T1000 (cell line): ENCODE measurements at regions not wholly inside any gene's neighbourhood (a gene's known extent, or its start where the extent isn't known, plus 50 kb on each side); places are given as distances from the start of the nearest gene placed in this dataset.

Experiments
- DNase-seq: peaks from one replicate; lab custom pipeline; 2025; ENCODE audit warnings: mixed read lengths; lab: John Stamatoyannopoulos, UW

- DNase-seq = no peak
Observed at GRCh38 chr11:32204751-32205150, 113.9 kb downstream of the RCN1 start.

- DNase-seq = no peak
Observed at GRCh38 chr11:32210556-32210955, 119.7 kb downstream of the RCN1 start.

DNA sequence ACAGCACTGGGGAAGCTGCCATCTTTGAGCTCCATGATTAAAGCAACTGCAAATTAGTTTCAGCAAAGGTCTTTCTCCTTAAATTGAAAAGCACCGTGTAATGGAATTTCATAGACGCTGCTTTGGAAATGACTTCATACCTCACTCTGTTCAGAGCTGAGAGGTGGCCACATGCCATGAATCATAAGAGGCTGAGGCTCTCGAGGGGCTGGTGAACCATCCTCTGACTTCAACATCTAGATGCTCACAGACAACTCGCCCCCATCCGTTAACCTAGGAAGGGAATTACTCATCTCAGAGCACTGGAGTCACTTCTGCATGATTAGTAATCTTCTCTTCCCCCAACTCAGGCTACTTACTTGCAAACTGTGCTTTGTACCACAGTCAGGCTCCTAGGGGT lies 122.3 kb downstream of the RCN1 start:
- peak; percentile 77 for DNase-seq

DNA sequence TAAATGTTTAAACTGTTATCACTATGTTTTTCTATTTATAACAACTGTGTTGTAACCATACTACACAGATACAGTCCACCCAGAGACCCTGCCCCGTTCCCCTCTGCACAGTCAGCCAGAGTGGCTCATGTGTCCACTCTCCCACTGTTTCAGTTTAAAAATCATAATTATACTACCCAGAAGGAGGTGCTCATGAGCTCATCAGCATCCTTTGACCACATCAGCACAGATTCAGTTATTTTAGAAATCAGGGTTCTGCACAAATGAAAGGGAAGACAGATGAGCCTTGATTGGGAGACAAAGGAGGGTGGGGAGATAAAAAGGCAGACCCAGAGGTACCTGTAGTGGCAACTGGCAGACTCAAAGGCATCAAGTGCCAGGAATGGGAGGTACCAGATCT lies 124.3 kb downstream of the RCN1 start:
- DNase-seq = no peak

GRCh38 chr11:32216749-32217148 lies 125.9 kb downstream of the RCN1 start:
- no peak for DNase-seq

DNA sequence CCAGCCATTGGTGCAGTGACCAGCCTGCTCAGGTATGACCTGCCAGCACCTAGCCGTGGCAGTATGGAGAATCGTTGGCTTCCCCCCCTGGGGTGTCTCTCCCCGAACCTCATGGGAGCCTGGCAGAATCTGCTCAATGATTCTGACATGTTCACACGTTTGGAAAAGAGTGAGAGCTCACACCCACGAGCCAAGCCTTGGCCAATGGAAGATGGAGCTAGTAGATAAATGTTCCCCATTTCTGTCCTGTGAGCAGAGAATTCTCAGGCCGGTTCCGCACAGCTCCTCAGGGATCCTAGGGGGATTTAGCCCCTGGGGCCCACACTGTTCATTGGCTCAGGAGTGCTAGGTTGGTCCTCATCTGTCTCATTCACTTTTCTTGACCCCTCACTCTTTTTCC lies 128.4 kb downstream of the RCN1 start:
- no peak for DNase-seq

GRCh38 chr11:32221476-32222032 lies 130.7 kb downstream of the RCN1 start:
- DNase-seq = no peak

DNA sequence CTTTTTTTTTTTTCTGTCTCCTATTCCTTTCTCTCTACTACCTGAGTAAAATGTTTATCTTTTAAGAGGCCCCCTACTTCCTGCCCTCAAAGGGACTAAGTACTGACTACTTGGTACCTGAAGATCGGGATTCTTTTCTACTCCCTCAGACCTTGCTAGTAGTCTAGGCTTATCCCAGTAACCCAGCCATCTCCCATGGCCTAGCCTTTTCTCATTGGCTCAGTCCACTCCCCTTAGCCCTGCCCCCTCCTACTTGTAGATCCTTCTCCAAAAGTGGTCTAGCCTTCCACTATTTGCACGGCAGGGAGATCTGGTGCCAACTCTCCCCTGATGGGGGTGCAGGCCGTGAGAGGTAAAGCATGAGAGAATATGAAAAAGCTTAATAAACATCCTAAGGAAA lies 133.7 kb downstream of the RCN1 start:
- DNase-seq = no peak

DNA sequence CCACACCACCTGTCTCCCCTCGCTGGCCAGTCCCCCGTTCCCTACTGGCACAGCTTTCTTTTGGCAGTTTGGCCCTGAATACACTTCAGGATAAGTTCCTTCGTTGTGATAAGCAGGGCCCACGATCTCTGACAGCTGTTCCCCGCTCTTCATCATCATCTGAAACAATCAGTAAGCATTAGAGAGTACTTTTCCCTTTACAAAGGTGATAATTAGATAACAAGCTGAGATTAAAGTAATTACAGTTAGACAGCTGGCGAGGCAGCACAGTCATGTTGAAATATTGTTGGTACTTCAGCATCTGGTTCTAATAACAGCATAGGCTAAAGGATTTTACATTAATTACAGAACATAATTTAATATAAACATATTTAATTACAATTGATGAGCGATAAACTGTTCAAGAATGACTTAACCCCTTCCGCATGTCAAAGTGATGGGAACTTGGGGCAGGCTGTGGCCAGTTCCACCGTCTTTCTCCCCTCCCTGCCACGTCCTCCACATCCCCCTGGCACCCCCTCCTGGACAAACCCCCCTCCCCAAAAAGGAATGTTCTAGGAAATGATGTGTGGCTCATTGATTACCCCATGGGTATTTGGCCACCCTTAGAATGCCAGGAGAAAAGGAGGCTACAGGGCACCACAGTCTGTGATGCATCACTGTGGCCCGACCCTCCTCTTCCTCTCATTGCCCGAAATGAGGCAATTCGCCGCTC lies 134.9 kb downstream of the RCN1 start:
- no peak for DNase-seq

- no peak for DNase-seq
Observed at GRCh38 chr11:32226480-32226879, 135.6 kb downstream of the RCN1 start.

GRCh38 chr11:32229576-32230240 lies 138.8 kb downstream of the RCN1 start:
- no peak for DNase-seq

- DNase-seq = no peak
Observed at GRCh38 chr11:32231909-32232493, 141.1 kb downstream of the RCN1 start.

DNA sequence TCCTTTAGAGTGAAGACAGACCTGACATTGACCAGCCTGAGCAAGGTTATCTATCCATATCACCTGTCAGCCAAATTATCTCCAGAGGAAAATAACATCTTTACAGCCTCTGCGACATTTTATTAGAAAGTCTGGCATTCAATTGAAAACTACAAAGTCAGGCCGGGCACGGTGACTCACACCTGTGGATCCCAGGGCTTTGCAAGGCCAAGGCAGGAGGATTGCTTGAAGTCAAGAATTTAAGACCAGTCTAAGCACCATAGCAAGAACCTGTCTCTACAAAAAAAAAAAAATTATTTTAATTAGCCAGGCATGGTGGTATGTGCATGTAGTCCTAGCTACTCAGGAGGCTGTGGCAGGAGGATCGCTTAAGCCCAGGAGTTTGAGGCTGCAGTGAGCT lies 141.6 kb downstream of the RCN1 start:
- no peak for DNase-seq

GRCh38 chr11:32233276-32233675 lies 142.4 kb downstream of the RCN1 start:
- no peak for DNase-seq

GRCh38 chr11:32233928-32234327 lies 143.1 kb downstream of the RCN1 start:
- DNase-seq = no peak

DNA sequence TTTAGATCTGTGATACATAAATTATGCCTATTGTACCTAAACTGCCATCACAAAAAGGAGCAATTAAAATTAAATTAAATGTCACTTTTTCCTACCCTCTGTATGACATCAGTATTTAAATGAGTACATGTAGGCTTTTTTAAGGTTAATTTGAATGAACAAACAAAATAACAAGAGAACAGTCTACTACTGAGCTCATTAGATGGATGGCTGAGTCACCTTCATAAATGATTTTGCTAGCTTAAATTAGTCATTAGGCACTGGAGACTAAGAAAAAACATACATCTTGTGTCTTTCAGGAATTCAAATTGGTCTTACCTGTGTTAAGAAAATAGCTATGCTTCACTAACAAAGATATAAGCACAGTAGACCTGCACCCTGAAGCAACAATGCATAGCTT lies 153.6 kb downstream of the RCN1 start:
- no peak for DNase-seq

DNA sequence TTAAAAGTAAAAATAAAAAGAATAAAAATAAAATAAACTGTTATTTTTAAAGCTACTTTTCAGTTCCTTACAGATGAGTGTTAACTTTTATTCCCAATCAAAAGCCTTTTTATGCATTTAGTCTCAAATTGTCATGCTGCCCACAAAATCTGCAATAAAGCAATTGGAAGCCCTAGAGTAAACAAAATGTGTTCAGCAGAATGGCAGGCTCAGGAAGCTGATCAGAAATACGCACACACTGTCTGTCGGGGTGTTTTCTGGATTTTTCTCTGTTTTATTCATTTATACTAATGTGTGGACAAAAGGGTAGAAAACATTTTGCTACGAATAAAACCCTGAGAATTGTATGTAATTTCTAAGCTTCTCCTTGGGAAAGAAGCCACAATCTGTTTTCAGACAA lies 162.8 kb downstream of the RCN1 start:
- no peak for DNase-seq

GRCh38 chr11:32255841-32256240 lies 165.0 kb downstream of the RCN1 start:
- no peak for DNase-seq

DNA sequence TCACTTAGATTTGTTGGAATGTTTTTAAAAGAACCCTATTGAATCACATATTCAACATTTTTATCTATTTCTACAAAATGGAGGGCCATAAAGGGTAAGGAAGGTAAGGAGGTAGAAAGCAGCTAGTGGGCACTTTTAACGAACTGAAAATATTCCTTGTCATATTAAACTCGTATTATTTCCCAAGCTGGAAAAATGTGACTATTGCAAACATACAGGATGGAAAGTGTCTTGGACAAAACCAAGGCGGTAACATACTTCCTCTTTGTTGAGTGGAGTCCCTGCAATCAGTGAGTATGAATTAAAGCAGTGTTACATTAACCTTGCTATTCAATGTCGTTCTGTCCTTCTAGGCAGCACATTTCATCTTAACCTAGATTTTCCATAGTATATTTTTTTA lies 165.6 kb downstream of the RCN1 start:
- no peak for DNase-seq

- DNase-seq = no peak
Observed at GRCh38 chr11:32259641-32260081, 168.8 kb downstream of the RCN1 start.

DNA sequence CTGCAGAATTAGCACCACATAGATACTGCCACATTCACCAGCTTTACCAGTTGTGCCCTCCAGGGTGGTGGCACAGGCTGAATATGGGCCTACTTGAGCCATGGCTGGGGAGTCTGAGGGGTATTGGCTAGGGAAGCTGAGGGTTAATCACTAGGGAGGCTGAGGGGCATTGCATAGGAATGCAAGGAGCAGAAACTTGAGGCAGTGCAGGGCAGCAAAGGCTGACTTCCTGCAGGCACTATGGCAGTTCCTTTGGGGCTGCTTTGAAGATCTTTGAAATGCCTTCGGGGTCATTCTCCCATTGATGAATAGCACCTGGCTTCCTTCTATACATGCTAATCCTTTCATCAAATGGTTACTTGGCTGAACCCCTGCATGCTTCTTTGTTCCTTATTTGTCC lies 171.5 kb downstream of the RCN1 start:
- DNase-seq = no peak

DNA sequence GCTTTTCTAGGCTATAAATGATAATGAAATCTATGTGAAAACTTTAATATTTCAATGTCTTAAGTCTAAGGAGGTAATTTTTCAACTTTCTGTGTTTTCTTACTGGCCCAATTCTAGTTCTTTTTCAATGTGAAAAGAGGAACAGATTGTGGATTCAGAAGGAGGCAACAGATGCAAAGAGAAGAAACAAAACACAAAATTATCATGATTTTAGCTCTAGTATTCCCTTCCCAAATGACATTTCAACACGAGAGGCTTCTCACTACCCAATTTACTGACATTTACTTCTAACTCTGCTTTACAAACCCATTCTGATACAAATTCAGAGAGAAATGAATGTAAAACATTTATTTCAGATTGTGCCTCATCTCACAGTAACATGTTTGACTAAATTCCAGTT lies 169.4 kb downstream of the WT1 start:
- DNase-seq = no peak

DNA sequence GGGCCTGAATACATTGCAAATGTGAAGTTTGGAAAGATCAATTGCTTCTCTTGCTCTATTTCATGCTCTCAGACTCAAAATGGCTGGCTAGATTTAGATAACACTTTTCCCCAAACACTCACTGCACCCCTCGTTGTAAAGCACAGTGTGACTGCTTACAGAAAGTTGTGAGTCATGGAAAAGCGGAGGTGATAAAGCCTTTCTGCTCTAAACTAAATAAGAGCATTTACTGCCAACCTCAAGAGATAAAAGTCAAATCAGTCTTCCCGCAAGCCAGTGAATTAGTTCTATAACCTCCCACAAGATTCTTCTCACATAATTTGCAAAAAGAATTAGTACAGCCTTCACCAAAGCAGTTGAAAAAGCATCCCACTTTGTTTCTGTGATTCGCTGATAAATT lies 168.7 kb downstream of the WT1 start:
- no peak for DNase-seq
